HUES48 (cell line): ENCODE measurements at regions not wholly inside any gene's neighbourhood (a gene's known extent, or its start where the extent isn't known, plus 50 kb on each side); places are given as distances from the start of the nearest gene placed in this dataset.
"Not testable (repeated sequence)": the region's sequence is repeated elsewhere in the genome, so short reads cannot be mapped to it uniquely, and the experiment has no call there.

ENCODE experiments used
- H3K27ac ChIP-seq: one replicate; pipeline ENCODE4 v1.7.0; 2013; ENCODE audit warnings: low read depth, low read length, inconsistent platforms
- H3K27me3 ChIP-seq: 2 replicates; pipeline ENCODE4 v1.6.1; 2013; ENCODE audit warnings: mild to moderate bottlenecking, low read length; ENCODE audit not compliant: control insufficient read depth, insufficient read depth
- H3K36me3 ChIP-seq: 2 replicates; pipeline ENCODE4 v1.6.1; 2013; ENCODE audit warnings: low read length; ENCODE audit not compliant: control insufficient read depth, insufficient read depth
- H3K4me1 ChIP-seq: 2 replicates; pipeline ENCODE4 v1.6.1; 2013; ENCODE audit warnings: mild to moderate bottlenecking, low read length; ENCODE audit not compliant: control insufficient read depth, insufficient read depth
- H3K4me3 ChIP-seq: 2 replicates; pipeline ENCODE4 v1.5.1; 2013; ENCODE audit warnings: mild to moderate bottlenecking, low read depth, low read length
- H3K9ac ChIP-seq: 2 replicates; pipeline ENCODE4 v1.6.1; 2013; ENCODE audit warnings: mild to moderate bottlenecking, low read depth, low read length, moderate library complexity
- H3K9me3 ChIP-seq: 2 replicates; pipeline ENCODE4 v1.6.1; 2013; ENCODE audit warnings: low read length; ENCODE audit not compliant: control insufficient read depth, insufficient read depth

DNA sequence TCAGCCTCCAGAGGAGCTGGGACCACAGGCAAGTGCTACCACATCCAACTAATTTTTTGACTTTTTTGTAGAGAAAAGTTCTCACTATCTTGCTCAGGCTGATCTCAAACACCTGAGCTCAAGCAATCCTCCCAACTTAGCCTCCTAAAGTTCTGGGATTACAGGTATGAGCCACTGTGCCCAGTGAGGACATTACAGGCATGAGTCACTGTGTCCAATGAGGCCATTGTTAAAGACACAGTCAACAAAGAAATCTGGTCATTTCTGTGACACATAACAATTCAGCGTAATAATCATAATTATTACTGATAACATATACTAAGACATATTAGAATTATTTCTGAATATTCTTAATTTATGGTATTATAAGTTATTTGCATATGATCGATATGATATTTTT is 463.4 kb upstream of the NDN start:
- Histone ChIP-seq H3K27me3 (no peaks in the 10 kb centered on the region), H3K9ac (no peak overlapping the region), H3K4me1 (no peaks in the 10 kb centered on the region), H3K36me3 (no peaks in the 10 kb centered on the region), H3K27ac (no peak overlapping the region), H3K4me3 (no peak overlapping the region), H3K9me3 (peaks cover 15% of the 10 kb centered on the region)

DNA sequence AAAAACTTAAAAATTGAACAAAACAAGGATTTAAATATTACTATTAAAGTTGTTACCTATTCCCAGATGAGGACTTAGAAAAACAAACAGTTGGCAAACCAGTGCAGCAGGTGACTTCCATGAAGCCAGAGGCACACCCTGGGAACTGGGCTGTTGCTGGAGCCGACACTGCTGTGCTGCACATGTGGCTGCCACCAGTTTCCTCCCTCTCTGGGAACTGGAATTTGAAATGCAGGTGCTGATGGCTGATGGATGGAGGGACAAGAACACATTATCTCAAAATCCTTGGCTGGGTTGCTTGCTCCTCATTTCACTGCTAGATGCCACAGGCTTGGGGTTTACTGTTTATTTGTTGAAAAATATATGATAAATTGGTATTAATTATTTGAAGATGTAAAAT is 471.2 kb upstream of the NDN start:
- not testable (repeated sequence) for H3K4me3 ChIP-seq, H3K27ac ChIP-seq, H3K9ac ChIP-seq, H3K36me3 ChIP-seq, H3K27me3 ChIP-seq, H3K4me1 ChIP-seq
- peaks cover 15% of the 10 kb centered on the region for H3K9me3 ChIP-seq

- H3K27ac ChIP-seq, H3K4me1 ChIP-seq, H3K27me3 ChIP-seq, H3K4me3 ChIP-seq, H3K36me3 ChIP-seq, H3K9ac ChIP-seq: not testable (repeated sequence)
- peaks cover 11% of the 10 kb centered on the region for H3K9me3 ChIP-seq
These were observed 478.4 kb upstream of the NDN start for GRCh38 chr15:24165512-24165911.

- not testable (repeated sequence) for H3K36me3 ChIP-seq, H3K27me3 ChIP-seq, H3K4me1 ChIP-seq, H3K9ac ChIP-seq, H3K4me3 ChIP-seq, H3K27ac ChIP-seq
- H3K9me3 ChIP-seq = peaks cover 13% of the 10 kb centered on the region
These were observed 473.3 kb upstream of the NPAP1 start for GRCh38 chr15:24202297-24202696.

DNA sequence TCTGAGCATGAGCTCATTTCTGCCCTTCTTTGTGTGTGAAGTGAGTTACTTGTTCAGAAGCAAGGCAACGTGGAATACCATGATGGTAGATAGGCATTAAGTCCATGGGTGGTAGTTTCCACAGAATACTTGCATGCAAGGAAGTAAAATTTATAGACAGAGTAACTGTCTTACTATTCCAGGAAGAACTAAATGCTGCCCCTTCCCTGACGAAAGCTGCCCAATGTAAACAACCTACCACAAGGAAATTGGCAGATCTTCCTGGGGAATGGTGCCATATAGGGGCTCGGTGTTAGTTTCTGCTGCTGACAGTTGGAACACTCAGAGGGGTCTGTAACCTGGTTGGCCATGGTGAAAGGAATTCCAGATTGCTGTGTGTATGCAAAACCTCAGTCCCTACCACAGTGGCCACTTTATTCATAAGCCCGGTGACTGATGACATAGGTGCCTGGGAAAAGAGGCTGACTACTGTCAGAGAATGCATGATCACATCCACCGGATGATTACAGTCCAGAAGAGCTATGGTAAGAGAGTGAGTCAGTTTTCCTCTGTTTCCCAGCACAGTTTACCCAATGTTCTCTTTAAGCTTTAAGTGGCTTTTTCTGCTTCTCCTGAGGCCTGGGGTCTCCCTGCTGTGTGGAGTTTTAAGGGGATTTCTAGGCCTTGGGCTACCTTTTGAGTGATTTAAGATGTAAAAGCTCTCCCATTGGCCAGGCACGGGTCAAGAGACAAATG is 463.7 kb upstream of the NPAP1 start:
- H3K9ac ChIP-seq, H3K4me1 ChIP-seq, H3K27me3 ChIP-seq, H3K27ac ChIP-seq, H3K4me3 ChIP-seq, H3K36me3 ChIP-seq: not testable (repeated sequence)
- H3K9me3 ChIP-seq = peaks cover 17% of the 10 kb centered on the region

DNA sequence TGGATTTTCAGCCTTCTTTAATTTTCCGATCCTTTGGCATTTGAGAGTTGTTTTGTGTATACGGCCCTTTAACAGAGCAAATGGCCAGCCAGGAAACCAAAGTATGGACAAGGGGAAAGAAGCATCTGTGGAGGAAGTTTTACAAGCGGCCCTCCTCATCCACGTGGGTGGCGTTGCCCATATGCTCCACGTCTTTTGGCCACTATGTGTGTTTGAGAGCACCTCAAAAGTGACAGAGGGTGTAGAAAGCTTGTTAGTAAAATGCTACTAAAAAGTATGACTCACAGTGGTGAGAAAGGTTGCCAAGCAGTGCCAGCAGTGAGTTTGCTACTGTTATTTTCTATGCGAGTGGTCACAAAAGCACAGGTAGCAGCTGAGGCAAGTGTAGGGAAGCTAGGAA is 451.8 kb upstream of the NPAP1 start:
- Histone ChIP-seq H3K27ac (no peak overlapping the region), H3K4me1 (no peaks in the 10 kb centered on the region), H3K36me3 (no peaks in the 10 kb centered on the region), H3K4me3 (no peak overlapping the region), H3K9me3 (peaks cover 32% of the 10 kb centered on the region), H3K27me3 (no peaks in the 10 kb centered on the region), H3K9ac (no peak overlapping the region)

- Histone ChIP-seq H3K4me1 (no peaks in the 10 kb centered on the region), H3K9me3 (peaks cover 31% of the 10 kb centered on the region), H3K4me3 (no peak overlapping the region), H3K9ac (no peak overlapping the region), H3K27me3 (no peaks in the 10 kb centered on the region), H3K36me3 (no peaks in the 10 kb centered on the region), H3K27ac (no peak overlapping the region)
These were observed 451.4 kb upstream of the NPAP1 start for GRCh38 chr15:24224161-24224560.

DNA sequence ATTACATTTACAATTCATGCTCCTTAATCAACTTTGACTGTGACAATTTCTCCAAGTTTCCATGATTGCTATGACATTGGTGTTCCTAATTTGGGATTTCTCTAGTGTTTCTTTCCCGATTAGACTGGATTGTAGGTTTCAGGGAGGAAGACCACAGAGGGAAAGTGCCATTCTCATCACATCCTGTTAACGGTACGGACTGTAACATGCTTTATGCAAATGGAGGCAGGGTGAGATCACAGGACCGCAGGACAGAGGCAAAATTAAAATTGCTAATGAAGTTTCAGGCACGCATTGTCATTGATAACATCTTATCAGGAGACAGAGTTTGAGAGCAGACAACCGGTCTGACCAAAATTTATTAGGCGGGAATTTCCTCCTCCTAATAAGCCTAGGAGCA is 446.7 kb upstream of the NPAP1 start:
- H3K27me3 ChIP-seq, H3K36me3 ChIP-seq, H3K9ac ChIP-seq, H3K4me1 ChIP-seq, H3K27ac ChIP-seq, H3K4me3 ChIP-seq: not testable (repeated sequence)
- H3K9me3 ChIP-seq = peaks cover 30% of the 10 kb centered on the region; the same call in 1 of the 2 replicates

GRCh38 chr15:24233134-24233533 is 442.4 kb upstream of the NPAP1 start:
- not testable (repeated sequence) for H3K4me1 ChIP-seq, H3K4me3 ChIP-seq, H3K27ac ChIP-seq, H3K9ac ChIP-seq, H3K36me3 ChIP-seq, H3K27me3 ChIP-seq
- peaks cover 15% of the 10 kb centered on the region; the same call in 1 of the 2 replicates for H3K9me3 ChIP-seq

DNA sequence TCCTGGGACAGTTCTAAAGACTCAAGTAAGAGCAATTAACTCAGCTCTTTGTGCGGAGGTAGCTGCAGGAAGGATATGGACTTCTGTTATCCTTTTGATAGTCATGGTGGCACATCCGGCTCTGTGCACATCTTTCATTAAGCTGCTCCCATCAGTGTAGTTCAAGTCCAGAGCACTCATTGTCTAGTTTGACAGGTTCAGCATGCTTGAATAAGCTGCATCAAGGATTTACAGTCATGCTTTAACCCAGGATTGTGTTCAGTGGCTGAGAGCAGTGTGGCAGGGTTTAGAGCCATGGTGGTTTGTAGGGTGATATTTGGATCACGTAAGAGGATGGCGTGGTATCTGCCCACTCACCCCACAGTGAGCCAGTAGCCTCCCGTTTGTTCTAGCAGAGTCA is 435.0 kb upstream of the NPAP1 start:
- H3K4me1 ChIP-seq, H3K9ac ChIP-seq, H3K9me3 ChIP-seq, H3K27me3 ChIP-seq, H3K36me3 ChIP-seq, H3K27ac ChIP-seq, H3K4me3 ChIP-seq: not testable (repeated sequence)

DNA sequence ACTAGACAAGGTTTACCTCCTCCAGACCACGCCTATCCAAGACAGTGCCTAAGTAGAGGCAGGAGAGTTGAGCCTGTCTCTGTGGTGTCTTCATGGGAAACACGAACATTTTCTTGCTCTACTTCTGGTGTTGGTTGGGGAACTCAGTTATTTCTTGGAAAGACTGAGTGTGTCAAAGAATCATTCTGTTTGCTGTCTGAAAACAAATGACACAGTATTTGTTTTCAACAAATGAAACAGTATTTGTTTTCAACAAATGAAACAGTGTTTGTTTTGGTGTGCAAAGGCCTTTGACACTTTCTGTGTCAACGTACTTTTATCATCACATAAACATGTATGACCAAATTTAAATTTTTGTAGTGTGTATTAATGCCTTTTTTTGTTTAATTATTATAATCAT is 416.5 kb upstream of the NPAP1 start:
- H3K9me3 ChIP-seq, H3K9ac ChIP-seq, H3K36me3 ChIP-seq, H3K27ac ChIP-seq, H3K4me3 ChIP-seq, H3K27me3 ChIP-seq, H3K4me1 ChIP-seq: not testable (repeated sequence)

DNA sequence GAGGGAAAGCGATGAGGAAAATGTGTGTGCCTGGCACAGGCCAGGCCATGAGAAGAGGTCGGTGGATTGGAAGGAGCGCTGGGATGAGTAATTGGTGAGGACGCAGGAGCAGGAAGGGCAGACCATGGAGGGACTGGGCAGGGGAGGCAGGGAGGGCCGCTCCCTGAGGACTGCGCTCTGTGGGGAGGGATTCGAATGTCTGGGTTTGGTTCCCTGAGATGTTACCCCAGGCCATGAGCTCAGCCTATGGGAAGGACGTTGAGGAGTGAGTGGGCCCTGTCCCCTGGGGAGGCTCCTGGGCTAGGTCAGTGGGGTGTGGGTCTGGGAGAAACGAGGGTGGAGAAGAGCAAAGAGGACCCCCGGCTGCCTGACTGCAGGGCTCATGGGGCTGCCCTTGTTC is 415.2 kb upstream of the NPAP1 start:
- not testable (repeated sequence) for H3K9me3 ChIP-seq, H3K36me3 ChIP-seq, H3K4me1 ChIP-seq

More for the DNA sequence above, 415.2 kb upstream of the NPAP1 start:
- H3K9ac ChIP-seq, H3K27me3 ChIP-seq, H3K27ac ChIP-seq, H3K4me3 ChIP-seq: not testable (repeated sequence)
